Liver (tissue), 8 donors: ENCODE measurements at regions not wholly inside any gene's neighbourhood (a gene's known extent, or its start where the extent isn't known, plus 50 kb on each side); places are given as distances from the start of the nearest gene placed in this dataset.

ENCODE experiments used
- DNase-seq: peaks from one replicate; pipeline ENCODE4 v3.0.0-alpha.2; 2017; ENCODE audit warnings: low spot score
- H3K27ac ChIP-seq, 2 donors: one replicate each; pipeline ENCODE4 v1.7.0; 2013; ENCODE audit warnings: inconsistent platforms in 2 of 2, low read length in 2 of 2, control low read depth in 1 of 2, low read depth in 1 of 2, mild to moderate bottlenecking in 1 of 2
- H3K27me3 ChIP-seq, 4 donors: one replicate each; pipeline versions ENCODE4 v1.6.1 to v1.7.0; 2013; ENCODE audit warnings: low read length in 3 of 4, inconsistent platforms in 1 of 4, mild to moderate bottlenecking in 1 of 4, moderate library complexity in 1 of 4; ENCODE audit not compliant: control insufficient read depth in 4 of 4, insufficient read depth in 4 of 4
- H3K36me3 ChIP-seq, 4 donors: one replicate each; pipeline versions ENCODE4 v1.6.1 to v1.7.0; 2013; ENCODE audit warnings: low read length in 3 of 4, mild to moderate bottlenecking in 3 of 4, low read depth in 1 of 4, moderate library complexity in 1 of 4; ENCODE audit not compliant: control insufficient read depth in 4 of 4, insufficient read depth in 3 of 4
- H3K4me1 ChIP-seq, 4 donors: one replicate each; pipeline versions ENCODE4 v1.6.1 to v1.7.0; 2013; ENCODE audit warnings: low read length in 3 of 4, mild to moderate bottlenecking in 3 of 4, moderate library complexity in 1 of 4; ENCODE audit not compliant: control insufficient read depth in 4 of 4, insufficient read depth in 4 of 4
- H3K4me3 ChIP-seq, 3 donors: one replicate each; pipeline versions ENCODE4 v1.6.1 to v1.7.0; 2013; ENCODE audit warnings: low read length in 3 of 3, control low read depth in 1 of 3, low read depth in 1 of 3, mild to moderate bottlenecking in 1 of 3
- H3K9ac ChIP-seq, 2 donors: one replicate each; pipeline ENCODE4 v1.7.0; 2013; ENCODE audit warnings: low read length in 2 of 2, mild to moderate bottlenecking in 2 of 2, moderate library complexity in 2 of 2, control low read depth in 1 of 2, low read depth in 1 of 2
- H3K9me3 ChIP-seq, 4 donors: one replicate each; pipeline versions ENCODE4 v1.6.1 to v1.7.0; 2013; ENCODE audit warnings: low read length in 3 of 4; ENCODE audit not compliant: control insufficient read depth in 4 of 4
- CTCF ChIP-seq: fragments of 150-350 bp; IDR thresholded peaks from 2 replicates; pipeline ENCODE4 v1.5.1; 2017; ENCODE audit warnings: improper control_type of control experiment, low read depth, low read length; ENCODE audit not compliant: missing input control
- EGR1 ChIP-seq, 2 donors: IDR thresholded peaks; 2 replicates each; pipeline ENCODE4 v1.6.1; 2016 to 2018; ENCODE audit warnings: antibody characterized with exemption in 2 of 2, low read depth in 2 of 2
- FOXA1 ChIP-seq: IDR thresholded peaks from 2 replicates; pipeline ENCODE4 v1.6.1; 2016; ENCODE audit warnings: antibody characterized with exemption
- FOXA2 ChIP-seq: IDR thresholded peaks from 2 replicates; pipeline ENCODE4 v1.6.1; 2016; ENCODE audit warnings: antibody characterized with exemption
- GABPA ChIP-seq, 2 donors: IDR thresholded peaks in 1 of 2; conservative IDR thresholded peaks in 1 of 2; 2 replicates each; pipeline ENCODE4 v1.6.1; 2016; ENCODE audit warnings: antibody characterized with exemption in 2 of 2, mild to moderate bottlenecking in 1 of 2, moderate library complexity in 1 of 2
- HNF4A ChIP-seq, 2 donors: conservative IDR thresholded peaks; 2 replicates each; pipeline ENCODE4 v1.6.1; 2016; ENCODE audit warnings: antibody characterized with exemption in 2 of 2, mild to moderate bottlenecking in 2 of 2
- HNF4G ChIP-seq: IDR thresholded peaks from 2 replicates; pipeline ENCODE4 v1.6.1; 2016; ENCODE audit warnings: antibody characterized with exemption
- JUND ChIP-seq, 2 donors: IDR thresholded peaks; 2 replicates each; pipeline ENCODE4 v1.6.1; 2016; ENCODE audit warnings: antibody characterized with exemption in 2 of 2
- NR2F2 ChIP-seq: IDR thresholded peaks from 2 replicates; pipeline ENCODE4 v1.6.1; 2016; ENCODE audit warnings: antibody characterized with exemption
- RAD21 ChIP-seq, 2 donors: IDR thresholded peaks; 2 replicates each; pipeline ENCODE4 v1.6.1; 2016; ENCODE audit warnings: antibody characterized with exemption in 2 of 2, mild to moderate bottlenecking in 2 of 2
- RXRA ChIP-seq, 2 donors: IDR thresholded peaks; 2 replicates each; pipeline ENCODE4 v1.6.1; 2017 to 2018; ENCODE audit warnings: antibody characterized with exemption in 2 of 2, mild to moderate bottlenecking in 1 of 2
- SP1 ChIP-seq: IDR thresholded peaks from 2 replicates; pipeline ENCODE4 v1.6.1; 2018; ENCODE audit warnings: antibody characterized with exemption, mild to moderate bottlenecking
- TAF1 ChIP-seq: conservative IDR thresholded peaks from 2 replicates; pipeline ENCODE4 v1.6.1; 2016; ENCODE audit warnings: antibody characterized with exemption, mild to moderate bottlenecking
- YY1 ChIP-seq: IDR thresholded peaks from 2 replicates; pipeline ENCODE4 v1.6.1; 2016; ENCODE audit warnings: antibody characterized with exemption, mild to moderate bottlenecking
- ZBTB33 ChIP-seq: IDR thresholded peaks from 2 replicates; pipeline ENCODE4 v1.6.1; 2016; ENCODE audit warnings: antibody characterized with exemption
- WGBS: extraction: QIAGEN DNeasy Blood & Tissue Kit; methylation state at CpG from one replicate; pipeline ENCODE4 v1.1.7; 2013; 5-methylcytosine and 5-hydroxymethylcytosine counted together
- TF ChIP-seq, protein P1 (sequence below): IDR thresholded peaks from 2 replicates; pipeline ENCODE4 v1.6.1; 2016; ENCODE audit warnings: antibody characterized with exemption
- TF ChIP-seq, protein P2 (sequence below): IDR thresholded peaks from 2 replicates; pipeline ENCODE4 v1.6.1; 2016; ENCODE audit warnings: antibody characterized with exemption
- TF ChIP-seq, protein P3 (sequence below): IDR thresholded peaks from 2 replicates; pipeline ENCODE4 v1.6.1; 2016; ENCODE audit warnings: antibody characterized with exemption, mild to moderate bottlenecking
- donor health status: healthy.
- donor health status: healthy.
- donor health status: healthy.
- donor health status: healthy.
- donor health status: healthy.

- TF ChIP-seq, protein P1, sequence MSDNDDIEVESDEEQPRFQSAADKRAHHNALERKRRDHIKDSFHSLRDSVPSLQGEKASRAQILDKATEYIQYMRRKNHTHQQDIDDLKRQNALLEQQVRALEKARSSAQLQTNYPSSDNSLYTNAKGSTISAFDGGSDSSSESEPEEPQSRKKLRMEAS = no peak
- TF ChIP-seq RXRA (IDR thresholded peaks at IDR 0.05) (no peak), EGR1 (IDR thresholded peaks at IDR 0.05; ENCODE audit: low read depth in 2 of 2) (no peak)
- TF ChIP-seq, protein P2, sequence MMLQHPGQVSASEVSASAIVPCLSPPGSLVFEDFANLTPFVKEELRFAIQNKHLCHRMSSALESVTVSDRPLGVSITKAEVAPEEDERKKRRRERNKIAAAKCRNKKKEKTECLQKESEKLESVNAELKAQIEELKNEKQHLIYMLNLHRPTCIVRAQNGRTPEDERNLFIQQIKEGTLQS = no peak
Observed at GRCh38 chr21:21751286-21751685, 753.1 kb downstream of the NCAM2 start (continued).

DNA sequence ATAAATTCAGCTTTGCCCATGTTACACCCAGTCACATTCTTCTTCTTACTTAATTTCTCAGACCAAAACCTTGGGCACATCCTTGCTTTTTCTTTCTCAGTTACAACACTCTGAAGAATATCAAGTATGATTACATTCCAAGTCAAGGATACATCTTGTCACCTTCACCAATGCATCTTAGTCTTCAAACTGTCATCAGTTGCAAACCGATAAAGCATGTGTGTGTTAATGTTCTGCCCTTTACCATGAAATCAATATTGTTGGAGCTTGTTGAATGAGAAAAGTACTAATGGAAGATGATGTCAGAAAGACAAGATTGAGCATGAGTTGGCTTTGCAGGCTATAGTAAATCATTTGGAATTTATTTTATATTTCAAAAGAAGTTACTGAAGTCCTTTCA is 764.6 kb downstream of the NCAM2 start:
- Histone ChIP-seq H3K9ac (no peak overlapping the region), H3K4me1 (no peaks in the 10 kb centered on the region), H3K27me3 (no peaks in the 10 kb centered on the region), H3K27ac (no peak overlapping the region), H3K9me3 (no peaks in the 10 kb centered on the region), H3K36me3 (no peaks in the 10 kb centered on the region), H3K4me3 (no peak overlapping the region)
- TF ChIP-seq HNF4G = no peak
- no peak for TF ChIP-seq HNF4A (conservative IDR thresholded peaks at IDR 0.05)
- TF ChIP-seq JUND (IDR thresholded peaks at IDR 0.05) = no peak
- no peak for TF ChIP-seq RXRA (IDR thresholded peaks at IDR 0.05)
- TF ChIP-seq NR2F2 = no peak
- TF ChIP-seq, protein P2 = no peak
- no peak for TF ChIP-seq ZBTB33
- no peak for TF ChIP-seq CTCF
- TF ChIP-seq, protein P1 = no peak
- no peak for TF ChIP-seq YY1
- TF ChIP-seq TAF1 = no peak
- TF ChIP-seq FOXA1 = no peak
- TF ChIP-seq FOXA2 = no peak
- no peak for TF ChIP-seq SP1
- TF ChIP-seq RAD21 (IDR thresholded peaks at IDR 0.05) = no peak
- TF ChIP-seq EGR1 (IDR thresholded peaks at IDR 0.05; ENCODE audit: low read depth in 2 of 2) = no peak
- TF ChIP-seq, protein P3, sequence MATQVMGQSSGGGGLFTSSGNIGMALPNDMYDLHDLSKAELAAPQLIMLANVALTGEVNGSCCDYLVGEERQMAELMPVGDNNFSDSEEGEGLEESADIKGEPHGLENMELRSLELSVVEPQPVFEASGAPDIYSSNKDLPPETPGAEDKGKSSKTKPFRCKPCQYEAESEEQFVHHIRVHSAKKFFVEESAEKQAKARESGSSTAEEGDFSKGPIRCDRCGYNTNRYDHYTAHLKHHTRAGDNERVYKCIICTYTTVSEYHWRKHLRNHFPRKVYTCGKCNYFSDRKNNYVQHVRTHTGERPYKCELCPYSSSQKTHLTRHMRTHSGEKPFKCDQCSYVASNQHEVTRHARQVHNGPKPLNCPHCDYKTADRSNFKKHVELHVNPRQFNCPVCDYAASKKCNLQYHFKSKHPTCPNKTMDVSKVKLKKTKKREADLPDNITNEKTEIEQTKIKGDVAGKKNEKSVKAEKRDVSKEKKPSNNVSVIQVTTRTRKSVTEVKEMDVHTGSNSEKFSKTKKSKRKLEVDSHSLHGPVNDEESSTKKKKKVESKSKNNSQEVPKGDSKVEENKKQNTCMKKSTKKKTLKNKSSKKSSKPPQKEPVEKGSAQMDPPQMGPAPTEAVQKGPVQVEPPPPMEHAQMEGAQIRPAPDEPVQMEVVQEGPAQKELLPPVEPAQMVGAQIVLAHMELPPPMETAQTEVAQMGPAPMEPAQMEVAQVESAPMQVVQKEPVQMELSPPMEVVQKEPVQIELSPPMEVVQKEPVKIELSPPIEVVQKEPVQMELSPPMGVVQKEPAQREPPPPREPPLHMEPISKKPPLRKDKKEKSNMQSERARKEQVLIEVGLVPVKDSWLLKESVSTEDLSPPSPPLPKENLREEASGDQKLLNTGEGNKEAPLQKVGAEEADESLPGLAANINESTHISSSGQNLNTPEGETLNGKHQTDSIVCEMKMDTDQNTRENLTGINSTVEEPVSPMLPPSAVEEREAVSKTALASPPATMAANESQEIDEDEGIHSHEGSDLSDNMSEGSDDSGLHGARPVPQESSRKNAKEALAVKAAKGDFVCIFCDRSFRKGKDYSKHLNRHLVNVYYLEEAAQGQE = no peak
- TF ChIP-seq GABPA (IDR thresholded peaks at IDR 0.05 in 1 of 2, conservative IDR thresholded peaks at IDR 0.05 in 1 of 2) = no peak
- no peak for DNase-seq
- whole genome bisulfite sequencing = 73% methylated on average over 1 of the region's 1 CpG
